HG02852 (cell line): ENCODE measurements at regions not wholly inside any gene's neighbourhood (a gene's known extent, or its start where the extent isn't known, plus 50 kb on each side); places are given as distances from the start of the nearest gene placed in this dataset.

Experiments
- ATAC-seq: cut with Tn5 transposase; IDR thresholded peaks from one replicate; pipeline ENCODE4 v1.9.1; 2021; ENCODE audit warnings: mild to moderate bottlenecking, moderate library complexity; ENCODE audit not compliant: unreplicated experiment

DNA sequence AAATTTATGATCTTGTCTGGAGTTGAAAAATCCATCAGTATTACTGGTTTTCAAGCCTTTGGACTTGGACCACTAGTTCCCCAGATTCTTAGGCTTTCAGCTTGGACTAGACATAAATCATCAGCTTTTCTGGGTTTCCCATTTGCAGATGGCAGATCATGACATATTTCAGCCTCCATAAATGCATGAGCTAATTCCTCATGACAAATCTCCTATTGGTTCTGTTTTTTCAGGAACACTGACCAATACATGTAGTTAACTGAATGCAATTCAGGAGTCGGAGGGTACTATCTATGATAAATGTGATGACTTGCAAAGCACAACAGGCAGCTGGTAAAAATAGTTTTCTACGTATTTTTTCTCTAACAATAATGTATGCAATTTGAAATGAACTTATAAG is 635.6 kb downstream of the TRAM1L1 start:
- ATAC-seq: no peak

DNA sequence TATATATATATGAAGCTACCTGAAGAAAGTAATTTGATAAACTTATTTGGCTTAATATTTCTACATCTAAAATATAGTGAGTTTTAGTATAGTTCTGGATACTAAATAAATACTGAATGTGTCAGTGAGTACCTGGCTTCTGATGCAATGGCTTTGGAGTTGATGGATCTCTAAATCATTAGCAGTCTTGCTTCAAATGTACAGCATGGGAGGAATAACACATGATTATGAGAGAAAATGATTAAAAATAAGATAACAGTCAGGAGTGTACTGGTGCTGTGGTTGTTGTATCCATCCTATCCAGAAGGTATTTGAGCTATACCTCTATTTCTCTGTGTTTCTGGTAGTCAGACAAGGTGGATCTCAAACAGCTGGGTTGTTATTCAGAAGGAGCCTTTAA is 641.3 kb downstream of the TRAM1L1 start:
- ATAC-seq: no peak

DNA sequence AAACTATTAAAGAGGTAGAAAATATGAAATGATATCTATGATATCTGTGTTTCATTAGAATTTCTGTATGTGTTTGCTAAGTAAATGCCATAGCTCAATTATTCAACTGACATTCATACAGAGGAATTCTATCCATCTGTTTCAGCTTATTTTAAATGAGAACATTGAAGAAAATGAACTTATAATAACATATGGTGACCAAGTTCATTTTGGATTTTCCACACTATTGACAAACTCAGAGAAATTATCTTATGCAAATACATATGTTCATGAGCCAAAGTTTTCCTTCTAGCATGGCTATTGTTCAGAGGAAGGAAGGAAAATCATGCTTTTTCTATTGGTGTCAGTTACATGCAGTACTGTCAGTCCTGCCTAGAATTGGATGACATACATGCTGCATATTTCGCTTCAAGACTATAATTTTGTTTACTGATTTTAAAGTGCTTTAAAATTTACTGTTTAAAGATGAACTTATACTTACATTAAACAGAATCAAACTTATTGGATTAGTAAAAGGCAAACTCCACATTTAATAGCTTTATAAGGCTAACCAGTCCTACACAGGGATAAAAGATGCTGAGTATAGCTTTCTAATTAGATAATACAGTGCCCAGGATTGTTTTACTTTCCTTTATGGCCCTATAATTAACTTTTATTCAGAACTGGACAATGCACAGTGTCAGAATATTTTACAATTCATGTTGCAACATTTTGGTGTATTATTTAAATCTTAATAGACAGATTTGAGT is 646.2 kb downstream of the TRAM1L1 start:
- ATAC-seq: no peak

DNA sequence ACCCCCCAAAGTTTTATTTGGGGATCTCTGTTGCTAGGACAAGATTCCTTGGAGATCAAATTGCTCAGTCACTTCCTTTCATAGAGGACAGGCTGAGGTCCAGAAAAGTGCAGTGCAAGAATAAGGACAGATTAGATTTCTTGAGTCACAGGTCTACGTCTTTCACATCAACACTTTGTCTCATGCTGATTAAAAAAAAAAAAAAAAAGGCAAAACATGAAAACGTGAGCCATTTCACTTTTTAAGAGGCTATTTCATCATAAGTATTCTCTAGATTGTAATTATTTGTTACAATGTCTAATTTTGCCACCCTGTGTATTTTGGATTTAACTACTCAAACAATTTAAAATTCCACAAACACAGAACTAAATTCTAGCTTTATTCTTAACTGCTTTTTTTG is 647.0 kb downstream of the TRAM1L1 start:
- ATAC-seq: no peak

DNA sequence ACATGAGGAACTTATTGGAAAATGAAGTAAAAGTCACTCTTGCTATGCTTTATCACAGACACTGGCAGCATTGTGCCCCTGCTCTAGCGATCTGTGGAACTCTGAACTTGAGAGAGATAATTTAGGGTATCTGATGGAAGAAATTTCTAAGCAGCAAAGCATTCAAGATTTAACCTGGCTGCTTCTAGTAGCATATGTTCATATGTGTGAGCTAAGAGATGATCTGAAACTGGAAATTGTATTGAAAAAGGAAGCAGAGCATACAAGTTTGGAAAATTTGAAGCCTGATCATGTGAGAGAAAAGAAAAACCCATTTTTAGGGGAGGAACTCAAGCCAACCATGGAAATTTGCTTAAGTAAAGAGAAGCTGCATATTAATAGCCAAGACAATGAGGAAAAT is 657.7 kb downstream of the TRAM1L1 start:
- ATAC-seq: no peak

DNA sequence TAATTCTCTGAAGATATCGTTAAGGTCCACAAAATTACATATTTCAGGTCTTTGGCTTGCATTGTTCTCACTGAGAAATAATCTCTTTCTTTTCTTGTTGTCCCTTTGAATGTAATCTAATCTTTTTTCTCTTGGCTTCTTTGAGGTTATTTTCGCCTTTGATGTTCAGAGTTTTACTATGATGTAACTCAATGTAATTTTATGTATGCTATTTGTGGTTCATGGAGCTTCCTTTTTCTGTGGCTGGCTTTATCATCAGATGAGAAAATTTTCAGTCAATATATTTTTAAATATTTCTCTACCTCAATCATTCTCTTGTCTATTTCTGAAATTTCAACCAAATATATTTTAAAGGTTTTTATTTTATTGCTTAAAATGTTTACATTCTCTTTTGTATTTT is 672.2 kb downstream of the TRAM1L1 start:
- ATAC-seq: no peak

DNA sequence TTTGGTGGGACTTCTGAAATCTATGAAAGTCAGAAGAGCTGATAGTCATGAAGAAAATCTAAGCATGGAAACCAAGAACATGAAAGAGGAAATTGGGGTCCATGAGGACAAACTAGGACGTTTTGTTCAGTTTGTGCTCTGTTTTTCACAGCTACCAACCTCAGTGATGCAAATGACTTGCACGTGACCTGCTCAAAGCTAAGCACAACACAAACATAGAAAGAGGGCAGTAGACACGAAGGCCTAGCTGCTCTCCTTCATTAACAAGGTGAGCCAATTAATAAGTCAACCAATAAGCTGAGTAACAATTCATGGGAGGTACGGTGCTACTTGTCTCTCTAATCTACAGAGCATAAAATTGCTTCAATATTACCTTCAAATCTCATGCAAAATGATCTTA is 684.1 kb downstream of the TRAM1L1 start:
- ATAC-seq: no peak

DNA sequence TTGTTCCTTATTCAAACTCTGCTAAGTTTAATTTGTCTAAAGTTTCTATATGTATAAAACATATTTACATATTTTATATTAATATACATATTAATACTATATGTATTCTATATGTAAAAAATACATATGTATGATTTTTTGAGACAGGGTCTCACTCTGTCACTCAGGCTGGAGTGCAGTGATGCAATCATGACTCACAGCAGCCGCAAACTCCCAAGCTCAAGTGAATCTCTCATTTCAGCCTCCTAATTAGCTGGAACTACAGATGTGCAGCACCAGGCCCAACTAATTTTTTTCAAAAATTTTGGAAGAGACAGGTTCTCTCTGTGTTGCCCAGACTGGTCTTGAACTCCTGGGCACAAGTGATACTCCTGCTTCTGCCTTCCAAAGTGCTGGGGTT is 684.9 kb downstream of the TRAM1L1 start:
- no peak for ATAC-seq

DNA sequence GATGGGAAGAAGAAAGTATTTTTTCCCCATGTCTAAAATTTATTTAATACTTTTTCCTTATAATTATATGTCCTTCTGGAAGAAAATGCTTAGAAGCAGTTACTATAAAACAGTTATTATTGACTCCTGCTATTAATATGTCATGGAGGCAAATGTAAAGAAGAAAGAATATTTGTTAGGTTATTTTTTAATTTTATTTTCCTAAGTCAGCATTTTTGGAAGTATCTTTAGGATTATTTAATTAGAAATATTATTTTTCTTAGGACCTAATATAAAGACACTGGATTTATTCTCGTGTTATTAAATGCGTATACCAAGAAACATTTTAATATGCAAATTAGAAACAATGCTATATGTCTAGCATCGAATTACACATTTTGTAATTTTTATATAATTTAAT is 687.7 kb downstream of the TRAM1L1 start:
- no peak for ATAC-seq

DNA sequence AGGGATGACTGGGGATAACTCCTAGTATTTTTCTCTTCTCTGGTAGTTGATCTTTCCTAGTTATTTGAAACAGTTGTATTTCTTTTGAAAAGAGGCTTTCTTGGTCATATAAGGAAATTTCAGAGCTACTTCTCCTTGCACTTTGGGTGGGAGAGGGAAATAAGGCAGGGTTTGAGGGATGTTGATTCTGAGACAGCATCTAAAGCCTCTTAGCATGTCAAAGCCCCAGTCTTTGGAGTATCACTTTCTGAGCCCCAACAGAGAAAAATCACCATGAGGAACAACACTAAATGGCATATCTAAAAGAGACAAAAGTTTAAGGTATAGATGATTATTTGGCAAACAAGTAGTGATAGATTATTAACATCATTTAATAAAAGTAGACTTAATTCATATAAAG is 688.1 kb downstream of the TRAM1L1 start:
- no peak for ATAC-seq

DNA sequence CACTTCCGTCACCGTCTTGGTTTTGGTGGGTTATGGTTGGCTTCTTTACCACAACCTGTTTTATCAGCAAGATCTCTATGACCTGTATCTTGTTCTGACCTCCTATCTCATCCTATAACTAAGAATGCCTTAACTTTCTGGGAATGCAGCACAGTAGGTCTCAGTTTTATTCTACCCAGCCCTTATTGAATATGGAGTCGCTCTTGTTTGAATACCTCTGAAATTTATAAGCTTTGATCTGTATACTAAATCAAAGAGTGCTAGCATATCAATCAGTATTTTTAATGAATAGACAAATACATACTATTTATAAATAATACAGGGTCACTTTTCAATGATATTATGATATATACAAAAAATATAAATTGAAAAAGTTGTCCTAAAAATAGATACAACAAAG is 690.0 kb downstream of the TRAM1L1 start:
- no peak for ATAC-seq

DNA sequence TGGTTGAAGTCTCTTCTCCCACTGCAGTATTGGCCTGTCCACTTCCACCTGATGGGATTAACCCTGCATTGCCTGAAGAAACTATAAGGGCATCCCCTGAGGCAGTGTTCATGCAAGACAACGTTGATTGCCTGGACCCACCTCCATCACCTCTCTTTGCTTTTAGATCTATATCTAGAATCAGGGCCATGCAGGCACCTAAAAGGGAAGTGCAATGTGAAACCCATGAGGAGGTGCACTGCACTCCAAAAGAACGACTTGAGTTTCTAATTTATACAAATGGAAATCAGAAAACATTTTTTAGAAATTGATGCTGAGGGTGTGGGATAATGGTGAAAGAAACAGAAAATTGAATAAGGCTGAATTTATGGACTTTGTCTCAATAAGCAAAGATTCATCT is 694.4 kb downstream of the TRAM1L1 start:
- ATAC-seq: no peak

DNA sequence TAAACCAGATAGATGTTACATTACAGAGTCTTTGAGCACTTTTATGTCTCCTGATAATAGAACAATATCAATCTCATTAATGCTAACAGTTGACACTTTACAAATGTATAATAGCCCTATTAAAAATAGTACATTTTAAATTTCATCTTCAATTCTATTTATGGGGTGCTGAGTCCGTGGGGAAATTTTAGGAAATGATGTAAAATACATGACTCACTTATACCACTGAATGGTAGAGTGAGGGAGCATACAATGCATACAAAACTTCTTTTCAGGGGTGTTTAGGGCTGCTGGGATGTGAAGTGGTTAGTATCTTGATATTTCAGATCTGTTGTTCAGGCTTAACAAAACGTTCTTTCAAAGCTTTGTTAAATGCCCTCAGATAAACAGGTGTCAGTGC is 696.2 kb downstream of the TRAM1L1 start:
- ATAC-seq: no peak

DNA sequence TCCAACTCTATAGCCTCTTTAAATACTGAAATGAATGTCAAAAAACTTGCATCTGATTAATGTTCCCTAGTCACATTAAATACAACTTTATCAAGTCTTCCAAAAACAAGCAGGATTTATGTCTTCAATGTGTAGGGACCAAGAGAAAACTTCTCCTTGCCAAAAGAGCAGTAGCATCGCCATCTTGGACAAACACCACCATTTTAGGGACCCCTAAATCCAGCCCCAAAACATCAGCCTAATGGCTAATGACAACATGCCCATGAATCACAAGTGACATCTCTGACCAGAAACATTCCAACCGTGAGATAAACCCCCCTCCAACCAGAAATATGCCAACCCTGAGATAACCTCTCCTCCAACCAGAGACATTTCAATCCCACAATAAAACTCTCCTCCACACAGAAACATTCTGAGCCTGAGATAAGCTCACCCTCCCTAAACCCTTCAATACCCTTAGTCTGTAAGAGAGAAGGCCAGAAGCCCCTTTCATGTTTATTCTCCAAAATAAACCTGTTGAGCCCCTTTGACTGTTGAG is 697.4 kb downstream of the TRAM1L1 start:
- ATAC-seq: no peak

DNA sequence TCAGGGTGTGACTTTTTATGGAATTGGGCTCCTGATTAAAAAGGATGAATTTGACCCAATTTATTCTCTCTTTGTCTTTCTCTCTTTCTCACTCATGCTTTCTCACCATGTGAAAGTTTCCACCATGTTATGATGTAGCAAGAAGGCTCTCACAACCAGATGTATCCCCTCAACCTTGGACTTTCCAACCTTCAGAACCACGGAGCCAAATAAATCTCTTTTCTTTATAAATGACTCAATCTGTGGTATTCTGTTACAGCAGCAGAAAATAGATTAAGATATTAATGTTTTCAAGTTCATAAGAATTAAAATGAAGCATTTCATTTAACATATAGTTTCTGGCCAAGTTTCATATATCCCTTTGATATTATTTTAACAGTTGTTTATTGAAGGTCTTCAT is 698.5 kb downstream of the TRAM1L1 start:
- ATAC-seq: no peak

DNA sequence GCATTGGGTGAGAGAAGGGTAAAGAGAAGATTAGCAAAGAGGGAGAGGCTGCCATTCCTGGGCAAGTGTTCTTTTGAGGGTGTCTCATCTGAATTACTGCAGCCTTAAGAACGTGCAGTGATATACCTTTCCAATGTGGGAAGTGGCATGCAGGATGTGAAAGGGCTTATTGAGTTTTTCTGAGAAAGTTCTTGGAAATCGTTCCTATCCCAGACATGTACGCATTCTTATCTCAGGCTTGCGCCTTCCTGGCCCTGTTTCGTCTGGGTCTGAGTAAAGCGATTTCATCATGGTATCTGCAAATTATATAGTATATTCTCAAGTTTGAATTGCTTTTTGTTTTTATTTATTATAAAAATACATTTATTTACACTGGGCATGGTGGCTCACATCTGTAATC is 699.8 kb downstream of the TRAM1L1 start:
- no peak for ATAC-seq

DNA sequence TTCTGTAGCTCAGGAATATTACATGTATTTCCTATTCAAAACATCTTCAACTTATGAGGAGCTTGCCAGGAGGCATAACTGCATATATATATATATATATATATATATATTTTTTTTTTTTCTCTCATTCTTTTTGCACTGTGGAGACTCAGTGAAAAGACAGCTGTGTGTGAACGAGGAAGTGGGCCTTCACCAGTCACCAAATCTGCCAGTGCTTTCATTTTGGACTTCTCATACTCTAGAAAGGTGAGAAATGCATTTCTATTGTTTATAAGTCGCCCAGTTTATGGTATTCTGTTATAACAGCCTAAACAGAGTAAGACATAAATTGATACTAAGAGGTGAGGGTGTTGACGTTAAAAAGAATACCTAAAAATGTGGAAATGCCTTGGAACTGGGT is 710.6 kb downstream of the TRAM1L1 start:
- peak; percentile 56 for ATAC-seq

DNA sequence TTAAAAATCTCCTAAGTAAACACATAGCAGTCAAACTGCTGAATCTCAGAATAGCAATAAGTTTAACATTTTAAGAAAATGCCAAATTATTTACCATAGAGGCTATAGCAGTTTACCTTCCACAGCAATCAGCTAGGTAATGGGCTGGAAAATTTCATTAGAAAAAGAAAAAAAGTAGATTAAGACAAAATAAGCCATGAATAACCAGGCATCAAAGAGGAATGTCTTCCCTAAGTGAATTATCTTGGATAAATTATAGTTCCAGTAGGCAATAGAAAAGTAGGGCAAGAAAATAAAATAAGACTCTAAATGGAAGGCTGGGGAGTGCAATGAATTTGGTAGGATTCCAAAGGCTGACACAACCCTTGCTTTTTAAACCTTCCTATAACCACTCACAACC is 722.8 kb downstream of the TRAM1L1 start:
- ATAC-seq: no peak

DNA sequence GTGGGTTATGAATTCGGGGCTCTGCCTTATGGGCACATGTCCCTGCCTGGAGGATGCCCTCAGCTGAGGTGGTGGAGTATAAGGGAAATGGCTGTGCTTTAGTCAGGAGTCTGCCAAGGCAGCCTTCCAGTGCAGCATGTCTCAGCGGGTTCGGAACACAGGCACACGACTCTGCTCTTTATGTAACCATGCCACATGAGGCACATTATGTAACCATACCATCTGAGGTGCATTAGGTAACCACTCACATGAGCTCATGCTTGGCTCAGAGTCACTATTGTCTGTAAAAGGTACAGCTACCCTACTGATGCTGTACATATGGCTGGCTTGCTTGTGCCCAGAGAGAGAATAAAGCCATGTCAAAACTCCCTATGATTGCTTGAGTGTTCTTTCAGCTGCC is 723.6 kb downstream of the TRAM1L1 start:
- ATAC-seq: no peak

DNA sequence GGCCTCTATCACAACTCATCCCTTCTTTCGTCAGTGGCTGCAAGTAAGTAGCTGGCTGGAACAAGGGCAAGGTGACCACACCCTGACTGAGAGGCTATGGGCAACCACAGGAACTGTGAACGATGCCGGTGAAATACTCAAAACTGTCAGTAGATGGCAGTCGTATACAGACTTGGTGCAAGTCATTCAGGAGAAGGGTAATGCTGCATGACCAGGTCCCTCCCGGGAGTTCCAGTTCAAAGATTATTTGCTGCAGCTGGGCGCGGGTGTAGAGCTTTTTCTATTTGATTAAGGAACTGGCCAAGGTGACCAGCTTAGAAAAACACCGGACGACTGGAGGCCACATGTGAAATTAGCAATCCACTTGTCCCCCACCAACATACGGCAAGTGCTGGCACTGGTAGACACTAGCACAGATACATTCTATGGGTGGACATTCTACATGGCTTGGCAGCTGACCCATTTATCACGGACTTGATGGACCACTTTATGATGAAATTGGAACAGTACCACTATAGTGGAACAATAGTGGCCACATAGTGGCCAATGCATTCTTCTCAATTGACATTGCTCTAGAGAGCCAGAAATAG is 726.6 kb downstream of the TRAM1L1 start:
- ATAC-seq: peak; percentile 99

DNA sequence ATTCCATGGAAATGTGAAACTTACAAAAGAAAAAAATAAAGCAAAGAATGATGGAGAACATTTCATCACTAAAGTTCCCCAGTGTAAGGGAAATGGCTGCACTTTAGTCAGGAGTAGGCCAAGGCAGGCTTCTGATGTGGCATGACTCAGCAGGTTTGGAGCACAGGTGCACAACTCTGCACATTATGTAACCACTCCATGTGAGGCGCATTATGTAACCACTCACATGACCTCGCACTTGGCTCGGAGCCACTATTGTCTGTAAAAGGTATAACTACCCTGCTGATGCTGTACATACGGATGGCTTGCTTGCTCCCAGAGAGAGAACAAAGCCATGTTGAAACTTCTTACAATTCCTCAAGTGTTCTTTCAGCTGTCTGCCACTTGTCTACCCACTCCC is 727.6 kb downstream of the TRAM1L1 start:
- no peak for ATAC-seq

DNA sequence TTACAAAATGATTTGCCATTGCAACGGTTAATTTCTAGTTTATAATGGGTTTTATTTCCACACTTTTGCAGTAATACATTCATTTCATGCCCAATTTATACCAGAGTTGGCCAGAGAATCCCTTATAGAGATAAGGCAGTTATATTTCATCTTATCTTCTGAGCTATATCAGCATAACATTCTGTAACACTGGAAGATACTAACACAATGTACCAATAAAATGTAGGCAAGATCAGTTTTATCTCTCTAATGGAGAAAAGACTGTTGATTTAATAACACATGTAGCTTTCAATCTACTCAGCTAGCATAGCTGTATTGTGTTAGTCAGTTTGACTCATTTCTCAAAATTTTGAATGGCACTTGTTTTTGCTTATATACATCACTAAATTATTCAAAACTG is 738.6 kb downstream of the TRAM1L1 start:
- ATAC-seq: no peak

DNA sequence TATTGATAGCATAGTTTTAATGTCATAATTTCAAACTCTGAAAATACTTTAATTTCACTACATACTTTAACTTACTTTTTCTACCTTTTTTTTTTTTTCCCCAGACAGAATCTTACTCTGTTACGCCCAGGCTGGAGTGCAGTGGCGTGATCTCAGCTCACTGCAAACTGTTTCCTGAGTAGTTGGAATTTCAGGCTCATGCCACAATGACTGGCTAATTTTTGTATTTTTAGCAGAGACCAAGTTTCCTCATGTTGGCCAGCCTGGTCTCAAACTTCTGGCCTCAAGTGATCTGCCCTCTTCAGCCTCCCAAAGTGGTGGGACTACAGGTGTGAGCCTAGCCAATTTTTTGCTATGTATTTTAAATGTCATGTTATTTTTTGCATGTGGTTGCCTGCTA is 741.6 kb downstream of the TRAM1L1 start:
- ATAC-seq: no peak
